K562 (cell line): ENCODE measurements at regions not wholly inside any gene's neighbourhood (a gene's known extent, or its start where the extent isn't known, plus 50 kb on each side); places are given as distances from the start of the nearest gene placed in this dataset.

ENCODE experiments used
- CBX8 ChIP-seq: fragments of 200-600 bp; sonication (generic); IDR thresholded peaks from 2 replicates; pipeline ENCODE4 v1.6.1; 2012; ENCODE audit warnings: borderline replicate concordance, mixed run types, low read depth, mild to moderate bottlenecking, moderate library complexity, mixed read lengths, low read length, control low read depth, inconsistent platforms; ENCODE audit not compliant: poor library complexity, severe bottlenecking; ENCODE audit errors: extremely low read depth
- EGR1 ChIP-seq: fragments of 450-650 bp; conservative IDR thresholded peaks from 2 replicates; pipeline ENCODE4 v1.6.1; 2017; ENCODE audit warnings: mild to moderate bottlenecking
- EP300 ChIP-seq: IDR thresholded peaks from 2 replicates; pipeline ENCODE4 v1.6.1; 2012; ENCODE audit warnings: low read length, improper control_type of control experiment
- EZH2 ChIP-seq: IDR thresholded peaks from 2 replicates; pipeline ENCODE4 v1.6.1; 2012; ENCODE audit warnings: low read depth, mild to moderate bottlenecking, inconsistent platforms, low read length, borderline replicate concordance
- HNRNPK ChIP-seq: fragments of 200-400 bp; formaldehyde crosslinking; IDR thresholded peaks from one replicate; pipeline ENCODE4 v1.6.1; 2018; ENCODE audit warnings: mild to moderate bottlenecking, low read depth, low read length; ENCODE audit not compliant: poor library complexity, severe bottlenecking
- KAT8 ChIP-seq: fragments of 450-650 bp; IDR thresholded peaks from 2 replicates; pipeline ENCODE4 v1.6.1; 2016; ENCODE audit warnings: low read depth, mild to moderate bottlenecking
- POLR2AphosphoS2 ChIP-seq: IDR thresholded peaks from 2 replicates; pipeline ENCODE4 v1.6.1; 2012; ENCODE audit warnings: low read length, improper control_type of control experiment
- RHOXF2B ChIP-seq: fragments of 250-450 bp; sonication (Bioruptor Pico); conservative IDR thresholded peaks from 2 replicates; pipeline ENCODE4 v1.5.1; 2021
- ZNF124 ChIP-seq: sonication (generic); formaldehyde crosslinking; IDR thresholded peaks from 2 replicates; pipeline ENCODE4 v1.8.1; 2022; ENCODE audit warnings: missing genetic modification reagents
- TF ChIP-seq, protein P1 (sequence below), 3 experiments: IDR thresholded peaks in 2 of 3; conservative IDR thresholded peaks in 1 of 3; 2 replicates each; pipeline ENCODE4 v1.5.1; 2011 to 2012; ENCODE audit warnings: low read length in 3 of 3, mild to moderate bottlenecking in 3 of 3, control low read depth in 2 of 3, improper control_type of control experiment in 1 of 3, inconsistent platforms in 1 of 3, low read depth in 1 of 3, mixed read lengths in 1 of 3, moderate library complexity in 1 of 3; ENCODE audit not compliant: insufficient read depth in 2 of 3
- TF ChIP-seq, protein P2 (sequence below): sonication (generic); formaldehyde crosslinking; IDR thresholded peaks from 2 replicates; pipeline ENCODE4 v1.8.1; 2023; ENCODE audit warnings: mild to moderate bottlenecking, missing genetic modification reagents
- TF ChIP-seq, protein P3 (sequence below), 2 experiments: fragments of 450-650 bp; formaldehyde crosslinking in 1 of 2; IDR thresholded peaks; 2 replicates each; pipeline versions ENCODE4 v1.4.0 to v1.6.1; 2014 to 2020; ENCODE audit warnings: mild to moderate bottlenecking in 2 of 2, borderline replicate concordance in 1 of 2, low read depth in 1 of 2
- TF ChIP-seq, protein P4 (sequence below): sonication (generic); formaldehyde crosslinking; IDR thresholded peaks from 2 replicates; pipeline ENCODE4 v1.8.1; 2023; ENCODE audit warnings: missing genetic modification reagents, mild to moderate bottlenecking, borderline replicate concordance
- TF ChIP-seq, protein P5 (sequence below): IDR thresholded peaks from 3 replicates; pipeline ENCODE4 v1.6.1; 2011; ENCODE audit warnings: borderline replicate concordance, mild to moderate bottlenecking; ENCODE audit not compliant: insufficient read length, insufficient read depth

DNA sequence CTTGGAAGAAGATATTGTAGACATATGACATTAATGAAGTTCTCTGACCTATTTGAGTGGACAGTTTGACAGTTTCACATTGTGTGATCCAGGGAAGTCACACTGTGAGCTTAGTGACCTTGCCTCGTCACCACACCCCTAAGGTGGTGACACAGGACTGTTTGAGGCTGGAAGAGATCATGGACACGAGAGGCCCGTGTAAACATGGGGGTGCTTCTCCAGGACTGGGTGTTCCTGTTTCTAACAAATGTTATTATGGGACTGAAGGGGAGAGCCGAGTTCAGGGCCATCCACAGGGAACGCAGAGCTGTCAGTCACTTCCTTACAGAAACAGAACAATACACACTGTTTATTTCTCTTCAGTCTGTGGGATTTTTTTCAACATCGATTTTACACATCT lies 96.5 kb upstream of the DNAJC19 start:
- TF ChIP-seq, protein P1, sequence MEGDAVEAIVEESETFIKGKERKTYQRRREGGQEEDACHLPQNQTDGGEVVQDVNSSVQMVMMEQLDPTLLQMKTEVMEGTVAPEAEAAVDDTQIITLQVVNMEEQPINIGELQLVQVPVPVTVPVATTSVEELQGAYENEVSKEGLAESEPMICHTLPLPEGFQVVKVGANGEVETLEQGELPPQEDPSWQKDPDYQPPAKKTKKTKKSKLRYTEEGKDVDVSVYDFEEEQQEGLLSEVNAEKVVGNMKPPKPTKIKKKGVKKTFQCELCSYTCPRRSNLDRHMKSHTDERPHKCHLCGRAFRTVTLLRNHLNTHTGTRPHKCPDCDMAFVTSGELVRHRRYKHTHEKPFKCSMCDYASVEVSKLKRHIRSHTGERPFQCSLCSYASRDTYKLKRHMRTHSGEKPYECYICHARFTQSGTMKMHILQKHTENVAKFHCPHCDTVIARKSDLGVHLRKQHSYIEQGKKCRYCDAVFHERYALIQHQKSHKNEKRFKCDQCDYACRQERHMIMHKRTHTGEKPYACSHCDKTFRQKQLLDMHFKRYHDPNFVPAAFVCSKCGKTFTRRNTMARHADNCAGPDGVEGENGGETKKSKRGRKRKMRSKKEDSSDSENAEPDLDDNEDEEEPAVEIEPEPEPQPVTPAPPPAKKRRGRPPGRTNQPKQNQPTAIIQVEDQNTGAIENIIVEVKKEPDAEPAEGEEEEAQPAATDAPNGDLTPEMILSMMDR (IDR thresholded peaks at IDR 0.05 in 2 of 3, conservative IDR thresholded peaks at IDR 0.05 in 1 of 3; ENCODE audit: insufficient read depth in 2 of 3, low read depth in 1 of 3, low read length in 3 of 3) = no peak
- no peak for TF ChIP-seq POLR2AphosphoS2
- TF ChIP-seq HNRNPK = no peak
- no peak for TF ChIP-seq ZNF124 (CRISPR knock-in tag)
- TF ChIP-seq KAT8 = no peak
- TF ChIP-seq, protein P2, sequence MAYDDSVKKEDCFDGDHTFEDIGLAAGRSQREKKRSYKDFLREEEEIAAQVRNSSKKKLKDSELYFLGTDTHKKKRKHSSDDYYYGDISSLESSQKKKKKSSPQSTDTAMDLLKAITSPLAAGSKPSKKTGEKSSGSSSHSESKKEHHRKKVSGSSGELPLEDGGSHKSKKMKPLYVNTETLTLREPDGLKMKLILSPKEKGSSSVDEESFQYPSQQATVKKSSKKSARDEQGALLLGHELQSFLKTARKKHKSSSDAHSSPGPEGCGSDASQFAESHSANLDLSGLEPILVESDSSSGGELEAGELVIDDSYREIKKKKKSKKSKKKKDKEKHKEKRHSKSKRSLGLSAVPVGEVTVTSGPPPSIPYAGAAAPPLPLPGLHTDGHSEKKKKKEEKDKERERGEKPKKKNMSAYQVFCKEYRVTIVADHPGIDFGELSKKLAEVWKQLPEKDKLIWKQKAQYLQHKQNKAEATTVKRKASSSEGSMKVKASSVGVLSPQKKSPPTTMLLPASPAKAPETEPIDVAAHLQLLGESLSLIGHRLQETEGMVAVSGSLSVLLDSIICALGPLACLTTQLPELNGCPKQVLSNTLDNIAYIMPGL (CRISPR knock-in tag) = no peak
- no peak for TF ChIP-seq EGR1
- TF ChIP-seq, protein P3, sequence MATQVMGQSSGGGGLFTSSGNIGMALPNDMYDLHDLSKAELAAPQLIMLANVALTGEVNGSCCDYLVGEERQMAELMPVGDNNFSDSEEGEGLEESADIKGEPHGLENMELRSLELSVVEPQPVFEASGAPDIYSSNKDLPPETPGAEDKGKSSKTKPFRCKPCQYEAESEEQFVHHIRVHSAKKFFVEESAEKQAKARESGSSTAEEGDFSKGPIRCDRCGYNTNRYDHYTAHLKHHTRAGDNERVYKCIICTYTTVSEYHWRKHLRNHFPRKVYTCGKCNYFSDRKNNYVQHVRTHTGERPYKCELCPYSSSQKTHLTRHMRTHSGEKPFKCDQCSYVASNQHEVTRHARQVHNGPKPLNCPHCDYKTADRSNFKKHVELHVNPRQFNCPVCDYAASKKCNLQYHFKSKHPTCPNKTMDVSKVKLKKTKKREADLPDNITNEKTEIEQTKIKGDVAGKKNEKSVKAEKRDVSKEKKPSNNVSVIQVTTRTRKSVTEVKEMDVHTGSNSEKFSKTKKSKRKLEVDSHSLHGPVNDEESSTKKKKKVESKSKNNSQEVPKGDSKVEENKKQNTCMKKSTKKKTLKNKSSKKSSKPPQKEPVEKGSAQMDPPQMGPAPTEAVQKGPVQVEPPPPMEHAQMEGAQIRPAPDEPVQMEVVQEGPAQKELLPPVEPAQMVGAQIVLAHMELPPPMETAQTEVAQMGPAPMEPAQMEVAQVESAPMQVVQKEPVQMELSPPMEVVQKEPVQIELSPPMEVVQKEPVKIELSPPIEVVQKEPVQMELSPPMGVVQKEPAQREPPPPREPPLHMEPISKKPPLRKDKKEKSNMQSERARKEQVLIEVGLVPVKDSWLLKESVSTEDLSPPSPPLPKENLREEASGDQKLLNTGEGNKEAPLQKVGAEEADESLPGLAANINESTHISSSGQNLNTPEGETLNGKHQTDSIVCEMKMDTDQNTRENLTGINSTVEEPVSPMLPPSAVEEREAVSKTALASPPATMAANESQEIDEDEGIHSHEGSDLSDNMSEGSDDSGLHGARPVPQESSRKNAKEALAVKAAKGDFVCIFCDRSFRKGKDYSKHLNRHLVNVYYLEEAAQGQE (IDR thresholded peaks at IDR 0.05; ENCODE audit: borderline replicate concordance) = no peak
- TF ChIP-seq, protein P3 (CRISPR knock-in tag; IDR thresholded peaks at IDR 0.05; ENCODE audit: low read depth) = no peak
- no peak for TF ChIP-seq RHOXF2B
- TF ChIP-seq, protein P4, sequence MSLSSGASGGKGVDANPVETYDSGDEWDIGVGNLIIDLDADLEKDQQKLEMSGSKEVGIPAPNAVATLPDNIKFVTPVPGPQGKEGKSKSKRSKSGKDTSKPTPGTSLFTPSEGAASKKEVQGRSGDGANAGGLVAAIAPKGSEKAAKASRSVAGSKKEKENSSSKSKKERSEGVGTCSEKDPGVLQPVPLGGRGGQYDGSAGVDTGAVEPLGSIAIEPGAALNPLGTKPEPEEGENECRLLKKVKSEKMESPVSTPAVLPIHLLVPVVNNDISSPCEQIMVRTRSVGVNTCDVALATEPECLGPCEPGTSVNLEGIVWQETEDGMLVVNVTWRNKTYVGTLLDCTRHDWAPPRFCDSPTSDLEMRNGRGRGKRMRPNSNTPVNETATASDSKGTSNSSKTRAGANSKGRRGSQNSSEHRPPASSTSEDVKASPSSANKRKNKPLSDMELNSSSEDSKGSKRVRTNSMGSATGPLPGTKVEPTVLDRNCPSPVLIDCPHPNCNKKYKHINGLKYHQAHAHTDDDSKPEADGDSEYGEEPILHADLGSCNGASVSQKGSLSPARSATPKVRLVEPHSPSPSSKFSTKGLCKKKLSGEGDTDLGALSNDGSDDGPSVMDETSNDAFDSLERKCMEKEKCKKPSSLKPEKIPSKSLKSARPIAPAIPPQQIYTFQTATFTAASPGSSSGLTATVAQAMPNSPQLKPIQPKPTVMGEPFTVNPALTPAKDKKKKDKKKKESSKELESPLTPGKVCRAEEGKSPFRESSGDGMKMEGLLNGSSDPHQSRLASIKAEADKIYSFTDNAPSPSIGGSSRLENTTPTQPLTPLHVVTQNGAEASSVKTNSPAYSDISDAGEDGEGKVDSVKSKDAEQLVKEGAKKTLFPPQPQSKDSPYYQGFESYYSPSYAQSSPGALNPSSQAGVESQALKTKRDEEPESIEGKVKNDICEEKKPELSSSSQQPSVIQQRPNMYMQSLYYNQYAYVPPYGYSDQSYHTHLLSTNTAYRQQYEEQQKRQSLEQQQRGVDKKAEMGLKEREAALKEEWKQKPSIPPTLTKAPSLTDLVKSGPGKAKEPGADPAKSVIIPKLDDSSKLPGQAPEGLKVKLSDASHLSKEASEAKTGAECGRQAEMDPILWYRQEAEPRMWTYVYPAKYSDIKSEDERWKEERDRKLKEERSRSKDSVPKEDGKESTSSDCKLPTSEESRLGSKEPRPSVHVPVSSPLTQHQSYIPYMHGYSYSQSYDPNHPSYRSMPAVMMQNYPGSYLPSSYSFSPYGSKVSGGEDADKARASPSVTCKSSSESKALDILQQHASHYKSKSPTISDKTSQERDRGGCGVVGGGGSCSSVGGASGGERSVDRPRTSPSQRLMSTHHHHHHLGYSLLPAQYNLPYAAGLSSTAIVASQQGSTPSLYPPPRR (CRISPR knock-in tag) = no peak
- no peak for TF ChIP-seq EP300
- TF ChIP-seq EZH2 = no peak
- no peak for TF ChIP-seq CBX8
- TF ChIP-seq, protein P5, sequence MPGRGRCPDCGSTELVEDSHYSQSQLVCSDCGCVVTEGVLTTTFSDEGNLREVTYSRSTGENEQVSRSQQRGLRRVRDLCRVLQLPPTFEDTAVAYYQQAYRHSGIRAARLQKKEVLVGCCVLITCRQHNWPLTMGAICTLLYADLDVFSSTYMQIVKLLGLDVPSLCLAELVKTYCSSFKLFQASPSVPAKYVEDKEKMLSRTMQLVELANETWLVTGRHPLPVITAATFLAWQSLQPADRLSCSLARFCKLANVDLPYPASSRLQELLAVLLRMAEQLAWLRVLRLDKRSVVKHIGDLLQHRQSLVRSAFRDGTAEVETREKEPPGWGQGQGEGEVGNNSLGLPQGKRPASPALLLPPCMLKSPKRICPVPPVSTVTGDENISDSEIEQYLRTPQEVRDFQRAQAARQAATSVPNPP = no peak
